AG04450 (cell line): ENCODE measurements at regions not wholly inside any gene's neighbourhood (a gene's known extent, or its start where the extent isn't known, plus 50 kb on each side); places are given as distances from the start of the nearest gene placed in this dataset.

Source experiments
- CTCF ChIA-PET: fragments of 300-600, 350-600 bp; formaldehyde crosslinking; extraction: SDS; loops from one replicate; lab custom pipeline; 2022; ENCODE audit warnings: antibody characterized with exemption, inconsistent platforms; lab: Charles Lee
- POLR2A ChIA-PET: fragments of 350-600 bp; formaldehyde crosslinking; extraction: SDS; loops from one replicate; lab custom pipeline; 2021; ENCODE audit warnings: antibody characterized with exemption, inconsistent platforms; lab: Yijun Ruan, JAX
- DNase-seq: peaks from one replicate; pipeline ENCODE4 v3.0.0-alpha.2; 2011; ENCODE audit warnings: low read depth, low spot score
- H3K27ac ChIP-seq: one replicate; pipeline ENCODE4 v1.5.1; 2012; ENCODE audit warnings: low read depth, low read length, control low read depth
- H3K27me3 ChIP-seq: one replicate; pipeline ENCODE4 v1.6.0; 2012; ENCODE audit warnings: low read length; ENCODE audit not compliant: control insufficient read depth, insufficient read depth
- H3K4me3 ChIP-seq: 2 replicates; pipeline ENCODE4 v1.5.1; 2011; ENCODE audit warnings: mild to moderate bottlenecking, low read depth, low read length, control low read depth
- H3K9me3 ChIP-seq: 2 replicates; pipeline ENCODE4 v1.5.1; 2012; ENCODE audit warnings: low read length; ENCODE audit not compliant: control insufficient read depth, insufficient read depth
- TF ChIP-seq, protein P1 (sequence below): IDR thresholded peaks from 2 replicates; pipeline ENCODE4 v1.5.1; 2011; ENCODE audit warnings: low read depth, low read length, control low read depth, inconsistent platforms

DNA sequence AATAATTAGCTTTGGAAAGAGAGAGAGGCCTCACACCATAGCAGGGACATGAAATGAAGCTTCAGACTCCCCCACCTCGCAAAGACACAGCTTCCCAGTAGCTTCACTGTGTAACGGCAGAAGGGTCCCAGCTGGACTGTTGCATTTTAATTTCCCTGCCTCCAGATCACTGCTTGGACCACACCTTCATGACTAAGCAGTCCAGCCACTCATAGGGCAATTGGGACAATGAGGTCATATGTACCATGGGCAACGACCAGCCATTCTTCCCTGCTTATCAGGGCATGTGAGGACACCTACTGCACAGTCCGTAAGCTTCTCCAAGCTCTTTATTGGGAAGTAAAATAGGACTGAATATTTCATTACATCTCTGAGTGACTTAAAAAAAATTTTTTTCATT lies 183.0 kb downstream of the MREG start:
- ChIA-PET POLR2A (no interaction called here), CTCF (interaction anchor here (0.8 to 1.1 kb wide), 3 partner anchors 19 to 49 kb away, joined by 3 read pairs; no protein-coding TSS in a partner anchor)
- H3K27ac ChIP-seq, result no peak overlapping the region
- DNase-seq, result no peak
- H3K27me3 ChIP-seq, result no peaks in the 10 kb centered on the region
- TF ChIP-seq, protein P1, sequence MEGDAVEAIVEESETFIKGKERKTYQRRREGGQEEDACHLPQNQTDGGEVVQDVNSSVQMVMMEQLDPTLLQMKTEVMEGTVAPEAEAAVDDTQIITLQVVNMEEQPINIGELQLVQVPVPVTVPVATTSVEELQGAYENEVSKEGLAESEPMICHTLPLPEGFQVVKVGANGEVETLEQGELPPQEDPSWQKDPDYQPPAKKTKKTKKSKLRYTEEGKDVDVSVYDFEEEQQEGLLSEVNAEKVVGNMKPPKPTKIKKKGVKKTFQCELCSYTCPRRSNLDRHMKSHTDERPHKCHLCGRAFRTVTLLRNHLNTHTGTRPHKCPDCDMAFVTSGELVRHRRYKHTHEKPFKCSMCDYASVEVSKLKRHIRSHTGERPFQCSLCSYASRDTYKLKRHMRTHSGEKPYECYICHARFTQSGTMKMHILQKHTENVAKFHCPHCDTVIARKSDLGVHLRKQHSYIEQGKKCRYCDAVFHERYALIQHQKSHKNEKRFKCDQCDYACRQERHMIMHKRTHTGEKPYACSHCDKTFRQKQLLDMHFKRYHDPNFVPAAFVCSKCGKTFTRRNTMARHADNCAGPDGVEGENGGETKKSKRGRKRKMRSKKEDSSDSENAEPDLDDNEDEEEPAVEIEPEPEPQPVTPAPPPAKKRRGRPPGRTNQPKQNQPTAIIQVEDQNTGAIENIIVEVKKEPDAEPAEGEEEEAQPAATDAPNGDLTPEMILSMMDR, result no peak
- no peaks in the 10 kb centered on the region for H3K9me3 ChIP-seq
- H3K4me3 ChIP-seq, result no peak overlapping the region

DNA sequence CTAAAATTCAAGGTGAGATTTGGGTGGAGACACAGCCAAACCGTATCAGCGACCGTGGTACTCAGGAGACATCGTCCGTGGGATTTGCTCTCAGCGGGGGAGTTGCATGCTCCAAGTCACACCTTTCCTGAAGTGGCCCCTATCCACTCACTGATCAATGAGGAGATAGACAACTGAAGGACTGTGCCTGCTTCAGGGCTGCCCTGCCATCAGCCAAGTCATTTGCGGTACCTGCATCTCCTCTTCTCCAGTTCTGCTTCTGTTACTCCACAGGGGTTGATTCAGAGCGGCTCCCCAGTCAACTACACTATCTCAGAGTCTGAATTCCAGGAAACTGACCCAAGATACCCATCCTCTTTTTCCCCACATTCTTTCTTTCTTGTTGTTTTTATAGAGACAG lies 184.1 kb downstream of the MREG start:
- ChIA-PET POLR2A (no interaction called here), CTCF (interaction anchor here (1.0 to 1.1 kb wide), 4 partner anchors 10 to 48 kb away, joined by 3 to 4 read pairs (median 3); no protein-coding TSS in a partner anchor)
- H3K27ac ChIP-seq, result no peak overlapping the region

DNA sequence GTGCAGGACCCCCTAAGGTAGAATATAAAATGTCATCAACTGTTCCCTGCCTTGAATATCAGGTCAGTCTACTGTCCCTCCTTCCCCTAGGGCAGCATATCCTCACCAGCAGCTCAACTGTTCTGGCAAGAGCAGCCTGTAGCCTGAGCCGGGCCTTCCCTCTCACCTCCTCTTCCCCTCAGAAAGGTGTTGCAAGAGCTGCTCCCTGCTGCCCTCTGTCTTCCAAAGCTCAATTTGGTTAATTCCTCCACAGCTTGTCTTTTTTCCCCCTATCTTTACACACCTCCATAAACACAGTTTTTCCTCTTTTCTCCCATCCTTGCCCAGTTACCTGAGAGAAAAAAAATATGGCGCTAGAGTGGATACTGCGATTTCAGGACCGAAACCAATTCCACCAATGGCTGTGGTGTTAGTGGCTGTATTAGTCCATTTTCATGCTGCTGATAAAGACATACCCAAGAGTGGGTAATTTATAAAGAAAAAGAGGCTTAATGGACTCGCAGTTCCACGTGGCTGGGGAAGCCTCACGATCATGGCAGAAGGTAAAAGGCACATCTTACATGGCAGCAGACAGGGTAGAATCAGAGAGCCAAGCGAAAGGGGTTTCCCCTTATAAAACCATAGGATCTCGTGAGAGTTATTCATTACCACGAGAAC lies 184.7 kb downstream of the MREG start:
- TF ChIP-seq, protein P1, result peak; percentile 59
- Histone ChIP-seq H3K27ac (no peak overlapping the region), H3K4me3 (no peak overlapping the region), H3K9me3 (no peaks in the 10 kb centered on the region), H3K27me3 (no peaks in the 10 kb centered on the region)
- CTCF ChIA-PET, result interaction anchor here (0.7 to 1.6 kb wide), 14 partner anchors 9 to 215 kb away, joined by 3 to 13 read pairs (median 4); no protein-coding TSS in a partner anchor
- POLR2A ChIA-PET, result no interaction called here
- no peak for DNase-seq

More for the DNA sequence above, 184.1 kb downstream of the MREG start:
- Histone ChIP-seq H3K4me3 (no peak overlapping the region), H3K9me3 (no peaks in the 10 kb centered on the region), H3K27me3 (no peaks in the 10 kb centered on the region)
- no peak for DNase-seq
- TF ChIP-seq, protein P1, result no peak

DNA sequence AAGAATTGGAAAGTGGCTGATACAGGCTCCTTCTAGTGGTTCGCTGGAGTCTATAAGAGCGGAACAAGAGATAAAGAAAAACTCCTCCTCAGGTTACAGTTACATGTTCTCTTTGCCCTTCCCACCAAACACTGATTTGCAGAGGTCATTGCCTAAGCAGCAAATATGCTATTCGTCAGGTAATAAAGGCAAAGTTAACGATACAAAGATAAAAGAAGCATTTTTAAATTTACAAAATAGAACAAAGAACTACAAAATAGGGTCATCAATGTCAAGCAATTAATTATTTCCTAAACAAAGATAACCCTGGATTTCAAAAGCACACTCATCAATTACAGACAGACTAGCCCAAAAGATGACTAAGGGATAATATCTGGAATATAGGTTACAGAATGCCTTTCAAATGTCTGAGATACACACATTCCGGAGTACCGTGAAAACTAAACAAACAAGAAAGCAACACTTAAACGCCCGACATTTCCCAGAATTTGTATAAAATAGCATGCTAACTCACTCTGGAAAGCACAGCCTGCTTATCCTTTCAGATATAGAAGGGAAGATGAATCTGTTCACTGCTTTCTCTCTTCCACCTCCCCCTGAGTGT lies 186.4 kb downstream of the MREG start:
- Histone ChIP-seq H3K27ac (no peak overlapping the region), H3K27me3 (no peaks in the 10 kb centered on the region), H3K4me3 (no peak overlapping the region), H3K9me3 (no peaks in the 10 kb centered on the region)
- CTCF ChIA-PET, result interaction anchor here (1.4 kb wide), 1 partner anchor 11 kb away, joined by 3 read pairs; no protein-coding TSS in a partner anchor
- TF ChIP-seq, protein P1, result peak; percentile 25; the same call in 1 of the 2 replicates
- POLR2A ChIA-PET, result interaction anchor here (0.9 kb wide), 1 partner anchor 166 kb away, joined by 4 read pairs; no protein-coding TSS in a partner anchor
- no peak for DNase-seq

DNA sequence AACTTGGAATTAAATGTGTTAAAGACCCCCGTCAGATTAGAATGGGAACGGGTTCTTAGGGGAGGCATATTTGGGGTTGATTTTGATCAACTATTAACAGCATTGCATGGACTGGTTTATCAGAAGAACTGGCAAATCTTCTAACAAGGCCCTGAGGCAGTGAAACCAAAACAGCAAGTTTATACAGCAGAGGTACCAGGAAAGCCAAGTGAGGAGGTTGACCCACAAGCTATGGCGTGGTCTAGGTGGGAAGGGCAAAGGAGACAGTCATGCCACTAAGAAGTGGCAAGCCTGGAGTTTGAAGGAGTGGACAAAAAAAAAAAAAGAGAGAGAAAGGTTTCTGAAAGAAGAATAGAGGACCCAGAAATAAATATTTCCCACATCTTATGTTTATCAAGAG lies 187.0 kb downstream of the MREG start:
- Histone ChIP-seq H3K4me3 (no peak overlapping the region), H3K27ac (peak overlapping the region; percentile 13), H3K9me3 (no peaks in the 10 kb centered on the region), H3K27me3 (no peaks in the 10 kb centered on the region)
- no peak for DNase-seq
- TF ChIP-seq, protein P1, result no peak
- ChIA-PET CTCF (no interaction called here), POLR2A (no interaction called here)
